ENCODE measurements at regions not wholly inside any gene's neighbourhood (a gene's known extent, or its start where the extent isn't known, plus 50 kb on each side); places are given as distances from the start of the nearest gene placed in this dataset.

- Mint-ChIP-seq H3K27me3 (ENCODE audit: low read depth) (peaks cover 25% of the 10 kb centered on the region), H3K4me3 (no peak overlapping the region), H3K36me3 (no peaks in the 10 kb centered on the region), H3K9me3 (no peaks in the 10 kb centered on the region), H3K27ac (no peak overlapping the region), H3K4me1 (no peaks in the 10 kb centered on the region)
- no peak for DNase-seq (ENCODE audit: low spot score in 2 of 2, unreplicated experiment in 2 of 2)
- TF ChIP-seq CTCF (IDR thresholded peaks at IDR 0.05; ENCODE audit: unreplicated experiment), result no peak
Measured at GRCh38 chr14:100638211-100638855, 51.1 kb upstream of the BEGAIN start.

- no peak for DNase-seq (ENCODE audit: low spot score in 2 of 2, unreplicated experiment in 2 of 2)
- H3K36me3 Mint-ChIP-seq, result no peaks in the 10 kb centered on the region
- H3K9me3 Mint-ChIP-seq, result no peaks in the 10 kb centered on the region
- H3K4me3 Mint-ChIP-seq, result no peak overlapping the region
- no peak for TF ChIP-seq CTCF (IDR thresholded peaks at IDR 0.05; ENCODE audit: unreplicated experiment)
- no peaks in the 10 kb centered on the region for H3K4me1 Mint-ChIP-seq
- H3K27ac Mint-ChIP-seq, result no peak overlapping the region
- peaks cover 16% of the 10 kb centered on the region for H3K27me3 Mint-ChIP-seq (ENCODE audit: low read depth)
Measured at GRCh38 chr14:100639280-100639679, 52.1 kb upstream of the BEGAIN start.

DNA sequence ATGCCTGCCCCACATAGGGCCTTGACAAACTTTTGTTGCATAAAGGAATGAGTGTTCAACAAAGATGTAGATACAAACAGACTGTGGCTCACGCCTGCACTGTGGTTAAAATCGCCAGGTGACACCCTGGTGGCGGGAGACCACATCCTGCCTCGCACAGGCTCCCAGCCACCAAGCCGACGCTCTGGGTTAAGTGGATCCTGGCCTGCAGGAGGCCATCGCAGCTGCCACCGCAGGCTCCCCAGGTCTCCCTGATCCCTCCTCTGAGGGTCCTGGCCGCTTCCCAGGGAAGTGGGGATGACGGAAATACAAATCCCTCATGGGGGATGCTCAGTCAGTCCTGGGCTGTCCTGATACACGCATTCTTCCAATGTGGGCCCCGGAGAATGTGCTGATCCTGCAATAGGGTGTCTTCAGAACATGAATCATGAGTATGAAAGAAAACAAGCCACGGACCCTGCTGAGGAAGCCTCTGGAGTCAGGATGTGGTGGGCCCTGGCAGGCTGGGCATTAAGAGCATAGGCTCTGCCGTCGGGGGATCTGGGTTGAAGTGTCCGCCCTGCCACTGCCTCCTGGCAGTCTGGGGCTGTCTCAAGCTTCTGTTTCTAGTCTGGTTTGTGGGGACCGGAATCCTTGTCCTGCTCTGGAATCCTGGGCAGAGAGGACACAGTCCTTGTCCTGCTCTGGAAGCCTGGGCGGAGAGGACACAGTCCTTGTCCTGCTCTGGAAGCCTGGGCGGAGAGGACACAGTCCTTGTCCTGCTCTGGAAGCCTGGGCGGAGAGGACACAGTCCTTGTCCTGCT lies 53.5 kb upstream of the BEGAIN start:
- Mint-ChIP-seq H3K9me3 (no peaks in the 10 kb centered on the region), H3K4me1 (peaks cover 1% of the 10 kb centered on the region), H3K27me3 (ENCODE audit: low read depth) (peaks cover 6% of the 10 kb centered on the region), H3K4me3 (no peak overlapping the region), H3K36me3 (no peaks in the 10 kb centered on the region), H3K27ac (no peak overlapping the region)
- TF ChIP-seq CTCF (IDR thresholded peaks at IDR 0.05; ENCODE audit: unreplicated experiment), result no peak
- no peak for DNase-seq (ENCODE audit: low spot score in 2 of 2, unreplicated experiment in 2 of 2)

DNA sequence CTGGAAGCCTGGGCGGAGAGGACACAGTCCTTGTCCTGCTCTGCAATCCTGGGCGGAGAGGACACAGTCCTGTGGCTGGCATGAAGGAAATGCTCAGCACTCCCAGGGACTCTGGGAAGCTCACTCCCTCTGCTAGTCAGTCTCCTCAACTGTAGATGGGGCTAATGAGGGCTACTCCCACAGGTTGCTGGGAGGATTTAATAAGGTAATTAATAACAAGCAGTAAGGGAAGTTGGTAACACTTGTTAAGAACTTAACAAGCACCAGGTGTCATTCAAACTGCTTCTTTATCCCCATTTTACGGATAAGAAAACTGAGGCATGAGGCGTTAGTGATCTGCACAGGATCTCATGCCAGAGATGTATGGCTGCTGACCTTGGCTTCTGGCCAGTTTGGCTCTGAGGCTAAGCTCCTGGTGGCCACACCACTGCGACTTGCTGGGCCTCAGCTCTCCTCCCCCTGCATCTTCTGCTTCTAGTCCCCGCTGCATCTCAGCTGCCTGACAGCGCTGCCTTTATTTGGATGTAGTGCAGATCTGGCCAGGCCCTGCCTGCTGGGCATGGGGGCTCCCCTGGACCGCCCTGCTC lies 54.1 kb upstream of the BEGAIN start:
- Mint-ChIP-seq H3K27me3 (ENCODE audit: low read depth) (peaks cover 6% of the 10 kb centered on the region), H3K36me3 (no peaks in the 10 kb centered on the region), H3K9me3 (no peaks in the 10 kb centered on the region), H3K4me3 (no peak overlapping the region), H3K27ac (no peak overlapping the region), H3K4me1 (peaks cover 1% of the 10 kb centered on the region)
- no peak for DNase-seq (ENCODE audit: low spot score in 2 of 2, unreplicated experiment in 2 of 2)
- no peak for TF ChIP-seq CTCF (IDR thresholded peaks at IDR 0.05; ENCODE audit: unreplicated experiment)

GRCh38 chr14:100643426-100643825 lies 56.2 kb upstream of the BEGAIN start:
- Mint-ChIP-seq H3K36me3 (no peaks in the 10 kb centered on the region), H3K4me1 (peaks cover 1% of the 10 kb centered on the region), H3K9me3 (no peaks in the 10 kb centered on the region), H3K27ac (no peak overlapping the region), H3K27me3 (ENCODE audit: low read depth) (peaks cover 5% of the 10 kb centered on the region), H3K4me3 (no peak overlapping the region)
- no peak for TF ChIP-seq CTCF (IDR thresholded peaks at IDR 0.05; ENCODE audit: unreplicated experiment)
- DNase-seq (ENCODE audit: low spot score in 2 of 2, unreplicated experiment in 2 of 2), result no peak
